ENCODE measurements at regions not wholly inside any gene's neighbourhood (a gene's known extent, or its start where the extent isn't known, plus 50 kb on each side); places are given as distances from the start of the nearest gene placed in this dataset.

- no peak for TF ChIP-seq CTCF (IDR thresholded peaks at IDR 0.05)
- no peak for TF ChIP-seq POLR2A (IDR thresholded peaks at IDR 0.05)
Measured at GRCh38 chr14:66242001-66242400, 244.2 kb upstream of the CCDC196 start.

Measured in Peyer's patch (tissue), 4 donors.